ENCODE measurements at regions not wholly inside any gene's neighbourhood (a gene's known extent, or its start where the extent isn't known, plus 50 kb on each side); places are given as distances from the start of the nearest gene placed in this dataset.

- Histone ChIP-seq H3K14ac (ENCODE audit: insufficient read depth, low read length) (no peak overlapping the region), H3K56ac (ENCODE audit: insufficient read length, low read depth, low read length) (no peak overlapping the region), H3K4ac (ENCODE audit: low read depth, low read length) (no peak overlapping the region), H2AFZ (ENCODE audit: low read length) (no peak overlapping the region), H4K91ac (ENCODE audit: insufficient read length, low read depth, low read length) (no peak overlapping the region), H4K20me1 (ENCODE audit: control insufficient read depth, insufficient read depth, insufficient read length) (no peaks in the 10 kb centered on the region), H3K79me2 (ENCODE audit: insufficient read depth, low read length) (no peaks in the 10 kb centered on the region), H4K8ac (replicated peaks; ENCODE audit: insufficient read length, low read depth, low read length) (no peak overlapping the region), H3K4me2 (ENCODE audit: insufficient read depth, insufficient read length, low read length) (no peak overlapping the region), H2BK15ac (ENCODE audit: low read depth, low read length) (no peak overlapping the region), H2BK5ac (ENCODE audit: insufficient read length, low read length) (no peak overlapping the region), H3K79me1 (ENCODE audit: insufficient read depth, low read depth, low read length, poor library complexity, severe bottlenecking) (no peaks in the 10 kb centered on the region), H3K27me3 (ENCODE audit: insufficient read depth, low read length) (no peaks in the 10 kb centered on the region; the same call in 1 of the 2 replicates), H2BK20ac (ENCODE audit: low read depth, low read length, poor library complexity, severe bottlenecking) (no peak overlapping the region), H3K9ac (ENCODE audit: extremely low read depth, insufficient read length, low read length) (no peak overlapping the region), H3K9me3 (ENCODE audit: control insufficient read depth, low read depth, low read length) (no peaks in the 10 kb centered on the region), H3T11ph (ENCODE audit: low read length) (no peak overlapping the region), H3K4me1 (ENCODE audit: insufficient read depth, low read length) (no peaks in the 10 kb centered on the region), H3K23ac (ENCODE audit: insufficient read length, low read depth, low read length) (no peak overlapping the region), H3K23me2 (ENCODE audit: insufficient read length, low read depth, low read length, poor library complexity, severe bottlenecking) (no peaks in the 10 kb centered on the region), H2AK5ac (ENCODE audit: insufficient read length, low read length) (no peak overlapping the region), H2BK12ac (ENCODE audit: insufficient read length, low read depth, low read length) (no peak overlapping the region), H3K27ac (ENCODE audit: insufficient read length, low read depth, low read length) (no peak overlapping the region), H4K5ac (ENCODE audit: insufficient read length, low read depth, low read length) (no peak overlapping the region), H3K18ac (ENCODE audit: insufficient read length, low read depth, low read length) (no peak overlapping the region), H2BK120ac (ENCODE audit: low read depth, low read length, poor library complexity, severe bottlenecking) (no peak overlapping the region)
- no peak for TF ChIP-seq CTCF (conservative IDR thresholded peaks at IDR 0.05)
- Mint-ChIP-seq H3K36me3 (ENCODE audit: insufficient read depth in 1 of 3, low read depth in 3 of 3) (no peaks in the 10 kb centered on the region), H3K4me1 (peaks cover 0 to 4% of the 10 kb centered on the region in 2 experiments; a peak in 3 of 4 replicates), H3K27me3 (ENCODE audit: low read depth) (no peaks in the 10 kb centered on the region; the same call in none of the 2 replicates), H3K9me3 (no peaks in the 10 kb centered on the region), H3K4me3 (no peak overlapping the region), H3K27ac (no peak overlapping the region)
- WGBS (ENCODE audit: extremely low coverage, insufficient read length, low lambda C conversion rate) = no CpG with 5 or more reads among the region's 5 CpGs
- no peak for DNase-seq
These were observed 246.0 kb upstream of the TENM4 start for GRCh38 chr11:79686703-79687419.

All from H9 (cell line).